Neuronal stem cell (in vitro differentiated cells): ENCODE measurements at regions not wholly inside any gene's neighbourhood (a gene's known extent, or its start where the extent isn't known, plus 50 kb on each side); places are given as distances from the start of the nearest gene placed in this dataset.

Experiments
- DNase-seq: peaks from one replicate; pipeline ENCODE4 v3.0.0-alpha.2; 2013; ENCODE audit warnings: low spot score
- H2AFZ ChIP-seq: one replicate; pipeline ENCODE4 v1.6.1; 2013; ENCODE audit warnings: mild to moderate bottlenecking, low read length, inconsistent platforms
- H2AK5ac ChIP-seq: 2 replicates; pipeline ENCODE4 v1.6.1; 2013; ENCODE audit warnings: low read depth, mild to moderate bottlenecking, inconsistent platforms, low read length, moderate library complexity, mixed read lengths
- H2BK120ac ChIP-seq: 2 replicates; pipeline ENCODE4 v1.6.1; 2013; ENCODE audit warnings: low read depth, mild to moderate bottlenecking, inconsistent platforms, low read length, moderate library complexity, mixed read lengths
- H2BK12ac ChIP-seq: one replicate; pipeline ENCODE4 v1.6.1; 2013; ENCODE audit warnings: low read length, inconsistent platforms
- H2BK15ac ChIP-seq: 2 replicates; pipeline ENCODE4 v1.6.1; 2013; ENCODE audit warnings: mild to moderate bottlenecking, low read length, inconsistent platforms, mixed read lengths
- H2BK5ac ChIP-seq: one replicate; pipeline ENCODE4 v1.6.1; 2013; ENCODE audit warnings: inconsistent platforms, mild to moderate bottlenecking, low read length, moderate library complexity
- H3K14ac ChIP-seq: one replicate; pipeline ENCODE4 v1.6.1; 2013; ENCODE audit warnings: low read length, inconsistent platforms
- H3K18ac ChIP-seq: 2 replicates; pipeline ENCODE4 v1.6.1; 2013; ENCODE audit warnings: low read length, inconsistent platforms
- H3K23ac ChIP-seq: 2 replicates; pipeline ENCODE4 v1.6.1; 2013; ENCODE audit warnings: low read depth, mild to moderate bottlenecking, mixed read lengths, low read length, inconsistent platforms; ENCODE audit not compliant: poor library complexity
- H3K27ac ChIP-seq: replicated peaks from 3 replicates; pipeline ENCODE4 v1.5.1; 2013; ENCODE audit warnings: low read length, inconsistent platforms
- H3K27me3 ChIP-seq, 3 experiments: 2 replicates each; pipeline ENCODE4 v1.6.1; 2013; ENCODE audit warnings: low read length in 3 of 3, mild to moderate bottlenecking in 2 of 3, inconsistent platforms in 1 of 3, low read depth in 1 of 3, mixed read lengths in 1 of 3, moderate library complexity in 1 of 3; ENCODE audit not compliant: control insufficient read depth in 3 of 3, insufficient read depth in 3 of 3
- H3K36me3 ChIP-seq, 2 donors: replicated peaks in 1 of 2; 2 replicates each; pipeline ENCODE4 v1.6.1; 2013; ENCODE audit warnings: low read length in 2 of 2; ENCODE audit not compliant: control insufficient read depth in 2 of 2, insufficient read depth in 2 of 2
- H3K4ac ChIP-seq: 2 replicates; pipeline ENCODE4 v1.6.1; 2013; ENCODE audit warnings: inconsistent platforms, mild to moderate bottlenecking, low read length, moderate library complexity
- H3K4me1 ChIP-seq, 2 donors: 1 replicate in 1 of 2; 2 replicates in 1 of 2; pipeline ENCODE4 v1.6.1; 2013; ENCODE audit warnings: low read length in 2 of 2, low read depth in 1 of 2; ENCODE audit not compliant: control insufficient read depth in 2 of 2, insufficient read depth in 1 of 2
- H3K4me2 ChIP-seq: one replicate; pipeline ENCODE4 v1.6.1; 2013; ENCODE audit warnings: mild to moderate bottlenecking, low read length, inconsistent platforms; ENCODE audit not compliant: insufficient read depth, poor library complexity, severe bottlenecking
- H3K4me3 ChIP-seq, 2 donors: 2 replicates each; pipeline ENCODE4 v1.5.1; 2013; ENCODE audit warnings: low read length in 2 of 2, mild to moderate bottlenecking in 2 of 2, inconsistent platforms in 1 of 2, moderate library complexity in 1 of 2
- H3K79me1 ChIP-seq: one replicate; pipeline ENCODE4 v1.6.1; 2013; ENCODE audit warnings: low read depth, mild to moderate bottlenecking, inconsistent platforms, low read length, moderate library complexity
- H3K9ac ChIP-seq: one replicate; pipeline ENCODE4 v1.6.1; 2013; ENCODE audit warnings: mild to moderate bottlenecking, low read depth, low read length, inconsistent platforms; ENCODE audit not compliant: poor library complexity
- H3K9me3 ChIP-seq, 2 donors: replicated peaks in 1 of 2; 2 replicates each; pipeline versions ENCODE3 to v1.6.1; 2013; ENCODE audit warnings: low read length in 2 of 2, mild to moderate bottlenecking in 2 of 2, inconsistent platforms in 1 of 2, low read depth in 1 of 2, mixed read lengths in 1 of 2, moderate library complexity in 1 of 2; ENCODE audit not compliant: control insufficient read depth in 2 of 2, insufficient read depth in 1 of 2
- H4K8ac ChIP-seq: one replicate; pipeline ENCODE4 v1.6.1; 2013; ENCODE audit warnings: low read depth, mild to moderate bottlenecking, inconsistent platforms, low read length, moderate library complexity
- H4K91ac ChIP-seq: one replicate; pipeline ENCODE4 v1.6.1; 2013; ENCODE audit warnings: low read length, low read depth, mild to moderate bottlenecking, inconsistent platforms; ENCODE audit not compliant: poor library complexity
- WGBS, 2 donors: extraction: QIAGEN DNeasy Blood & Tissue Kit; methylation state at CpG; one replicate each; pipeline ENCODE4 v1.1.7; 2013; ENCODE audit warnings: missing lambda C conversion rate in 2 of 2, mixed read lengths in 1 of 2; ENCODE audit not compliant: insufficient read length in 2 of 2, insufficient replicate concordance in 1 of 2; ENCODE audit errors: extremely low coverage in 2 of 2; 5-methylcytosine and 5-hydroxymethylcytosine counted together

- H3K4me3 ChIP-seq = no peak overlapping the region
- no peak overlapping the region for H4K8ac ChIP-seq
These were observed 131.7 kb upstream of the INTU start for GRCh38 chr4:127501103-127501502.

GRCh38 chr4:127503111-127503510, 129.6 kb upstream of the INTU start:
- no peaks in the 10 kb centered on the region for H3K27me3 ChIP-seq
- peaks cover 2 to 12% of the 10 kb centered on the region in 2 donors for H3K4me1 ChIP-seq
- no peak overlapping the region for H2BK12ac ChIP-seq
- no peaks in the 10 kb centered on the region for H3K36me3 ChIP-seq
- H3K4me2 ChIP-seq = no peak overlapping the region
- no peak overlapping the region for H4K91ac ChIP-seq
- no peak overlapping the region for H3K9ac ChIP-seq
- no peaks in the 10 kb centered on the region for H3K79me1 ChIP-seq
- no peak overlapping the region for H4K8ac ChIP-seq
- no peak overlapping the region for H3K18ac ChIP-seq
- H2BK15ac ChIP-seq = no peak overlapping the region
- H2BK5ac ChIP-seq = no peak overlapping the region
- DNase-seq = peak; percentile 48
- H2AFZ ChIP-seq = peak overlapping the region; percentile 32
- no peak overlapping the region for H2AK5ac ChIP-seq
- no CpG with 5 or more reads among the region's 2 CpGs for WGBS, 2 donors
- no peak overlapping the region for H3K4me3 ChIP-seq
- no peaks in the 10 kb centered on the region for H3K9me3 ChIP-seq
- H3K23ac ChIP-seq = no peak overlapping the region
- no peak overlapping the region for H2BK120ac ChIP-seq
- H3K4ac ChIP-seq = no peak overlapping the region
- no peak overlapping the region for H3K27ac ChIP-seq
- no peak overlapping the region for H3K14ac ChIP-seq

More at GRCh38 chr4:127501103-127501502, 131.7 kb upstream of the INTU start:
- Histone ChIP-seq H3K4me1 (peaks cover 2 to 12% of the 10 kb centered on the region in 2 donors), H2AFZ (peak overlapping the region; percentile 63), H3K9me3 (no peaks in the 10 kb centered on the region), H2BK15ac (no peak overlapping the region), H3K79me1 (no peaks in the 10 kb centered on the region), H2AK5ac (no peak overlapping the region), H3K4me2 (no peak overlapping the region), H3K23ac (no peak overlapping the region), H3K9ac (no peak overlapping the region), H3K4ac (no peak overlapping the region), H3K27ac (no peak overlapping the region), H4K91ac (no peak overlapping the region), H2BK120ac (no peak overlapping the region), H2BK5ac (no peak overlapping the region), H3K18ac (no peak overlapping the region), H2BK12ac (no peak overlapping the region), H3K27me3 (no peaks in the 10 kb centered on the region), H3K14ac (no peak overlapping the region), H3K36me3 (no peaks in the 10 kb centered on the region)
- DNase-seq = no peak

GRCh38 chr4:127505203-127505602, 127.6 kb upstream of the INTU start:
- Histone ChIP-seq H3K4ac (no peak overlapping the region), H3K27me3 (no peaks in the 10 kb centered on the region), H2BK12ac (no peak overlapping the region), H2AFZ (peak overlapping the region; percentile 44), H2BK5ac (no peak overlapping the region), H3K4me3 (no peak overlapping the region), H2BK15ac (no peak overlapping the region), H3K23ac (no peak overlapping the region), H3K4me2 (no peak overlapping the region), H3K9me3 (no peaks in the 10 kb centered on the region), H4K8ac (no peak overlapping the region), H3K36me3 (no peaks in the 10 kb centered on the region), H2BK120ac (no peak overlapping the region), H3K79me1 (no peaks in the 10 kb centered on the region), H4K91ac (no peak overlapping the region), H3K27ac (no peak overlapping the region), H3K9ac (no peak overlapping the region), H3K18ac (no peak overlapping the region), H3K14ac (no peak overlapping the region), H3K4me1 (peaks cover 2 to 12% of the 10 kb centered on the region in 2 donors), H2AK5ac (no peak overlapping the region)
- DNase-seq = no peak
- WGBS, 2 donors = no CpG with 5 or more reads among the region's 1 CpG

GRCh38 chr4:127506283-127506682, 126.5 kb upstream of the INTU start:
- Histone ChIP-seq H2BK15ac (no peak overlapping the region), H3K27me3 (no peaks in the 10 kb centered on the region), H3K23ac (no peak overlapping the region), H3K9me3 (no peaks in the 10 kb centered on the region), H3K36me3 (no peaks in the 10 kb centered on the region), H3K4me1 (peaks cover under 1 to 9% of the 10 kb centered on the region in 2 donors), H2AK5ac (no peak overlapping the region), H2BK5ac (no peak overlapping the region), H3K18ac (peak overlapping the region; percentile 15), H2AFZ (peak overlapping the region; percentile 51), H4K8ac (no peak overlapping the region), H3K14ac (no peak overlapping the region), H3K9ac (no peak overlapping the region), H3K79me1 (no peaks in the 10 kb centered on the region), H2BK12ac (no peak overlapping the region), H3K4me3 (no peak overlapping the region), H3K4ac (no peak overlapping the region), H3K27ac (no peak overlapping the region), H4K91ac (no peak overlapping the region), H3K4me2 (no peak overlapping the region), H2BK120ac (no peak overlapping the region)
- DNase-seq = no peak
- no CpG with 5 or more reads among the region's 1 CpG for WGBS, 2 donors
